ENCODE measurements at regions not wholly inside any gene's neighbourhood (a gene's known extent, or its start where the extent isn't known, plus 50 kb on each side); places are given as distances from the start of the nearest gene placed in this dataset.

DNA sequence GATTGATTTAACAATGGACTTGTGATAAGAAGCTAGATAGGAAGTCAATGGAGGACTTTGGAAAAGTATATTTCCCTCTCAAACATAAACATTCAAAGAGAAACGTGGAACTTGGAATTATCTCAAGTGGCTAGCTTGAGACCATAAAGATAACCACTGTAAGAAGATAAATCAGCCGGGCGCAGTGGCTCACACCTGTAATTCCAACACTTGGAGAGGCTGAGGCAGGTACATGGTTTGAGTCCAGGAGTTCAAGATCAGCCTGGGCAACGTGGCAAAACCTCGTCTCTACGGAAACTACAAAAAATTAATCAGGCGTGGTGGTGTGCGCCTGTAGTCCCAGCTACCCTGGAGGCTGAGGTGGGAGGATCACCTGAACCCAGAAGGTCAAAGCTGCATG, 405.9 kb upstream of the ACVR2A start:
- TF ChIP-seq, protein P1, sequence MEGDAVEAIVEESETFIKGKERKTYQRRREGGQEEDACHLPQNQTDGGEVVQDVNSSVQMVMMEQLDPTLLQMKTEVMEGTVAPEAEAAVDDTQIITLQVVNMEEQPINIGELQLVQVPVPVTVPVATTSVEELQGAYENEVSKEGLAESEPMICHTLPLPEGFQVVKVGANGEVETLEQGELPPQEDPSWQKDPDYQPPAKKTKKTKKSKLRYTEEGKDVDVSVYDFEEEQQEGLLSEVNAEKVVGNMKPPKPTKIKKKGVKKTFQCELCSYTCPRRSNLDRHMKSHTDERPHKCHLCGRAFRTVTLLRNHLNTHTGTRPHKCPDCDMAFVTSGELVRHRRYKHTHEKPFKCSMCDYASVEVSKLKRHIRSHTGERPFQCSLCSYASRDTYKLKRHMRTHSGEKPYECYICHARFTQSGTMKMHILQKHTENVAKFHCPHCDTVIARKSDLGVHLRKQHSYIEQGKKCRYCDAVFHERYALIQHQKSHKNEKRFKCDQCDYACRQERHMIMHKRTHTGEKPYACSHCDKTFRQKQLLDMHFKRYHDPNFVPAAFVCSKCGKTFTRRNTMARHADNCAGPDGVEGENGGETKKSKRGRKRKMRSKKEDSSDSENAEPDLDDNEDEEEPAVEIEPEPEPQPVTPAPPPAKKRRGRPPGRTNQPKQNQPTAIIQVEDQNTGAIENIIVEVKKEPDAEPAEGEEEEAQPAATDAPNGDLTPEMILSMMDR (IDR thresholded peaks at IDR 0.05) = no peak
- TF ChIP-seq POLR2A (IDR thresholded peaks at IDR 0.05) = no peak
